GM18505 (cell line): ENCODE measurements at regions not wholly inside any gene's neighbourhood (a gene's known extent, or its start where the extent isn't known, plus 50 kb on each side); places are given as distances from the start of the nearest gene placed in this dataset.
"Not testable (repeated sequence)": the region's sequence is repeated elsewhere in the genome, so short reads cannot be mapped to it uniquely, and the experiment has no call there.

ENCODE experiments used
- ATAC-seq: cut with Tn5 transposase; IDR thresholded peaks from one replicate; pipeline ENCODE4 v1.9.1; 2021; ENCODE audit not compliant: unreplicated experiment
- POLR2A ChIP-seq: IDR thresholded peaks from 4 replicates; pipeline ENCODE4 v1.6.1; 2011; ENCODE audit warnings: borderline replicate concordance; ENCODE audit not compliant: insufficient read depth, insufficient read length; ENCODE audit errors: extremely low read depth

DNA sequence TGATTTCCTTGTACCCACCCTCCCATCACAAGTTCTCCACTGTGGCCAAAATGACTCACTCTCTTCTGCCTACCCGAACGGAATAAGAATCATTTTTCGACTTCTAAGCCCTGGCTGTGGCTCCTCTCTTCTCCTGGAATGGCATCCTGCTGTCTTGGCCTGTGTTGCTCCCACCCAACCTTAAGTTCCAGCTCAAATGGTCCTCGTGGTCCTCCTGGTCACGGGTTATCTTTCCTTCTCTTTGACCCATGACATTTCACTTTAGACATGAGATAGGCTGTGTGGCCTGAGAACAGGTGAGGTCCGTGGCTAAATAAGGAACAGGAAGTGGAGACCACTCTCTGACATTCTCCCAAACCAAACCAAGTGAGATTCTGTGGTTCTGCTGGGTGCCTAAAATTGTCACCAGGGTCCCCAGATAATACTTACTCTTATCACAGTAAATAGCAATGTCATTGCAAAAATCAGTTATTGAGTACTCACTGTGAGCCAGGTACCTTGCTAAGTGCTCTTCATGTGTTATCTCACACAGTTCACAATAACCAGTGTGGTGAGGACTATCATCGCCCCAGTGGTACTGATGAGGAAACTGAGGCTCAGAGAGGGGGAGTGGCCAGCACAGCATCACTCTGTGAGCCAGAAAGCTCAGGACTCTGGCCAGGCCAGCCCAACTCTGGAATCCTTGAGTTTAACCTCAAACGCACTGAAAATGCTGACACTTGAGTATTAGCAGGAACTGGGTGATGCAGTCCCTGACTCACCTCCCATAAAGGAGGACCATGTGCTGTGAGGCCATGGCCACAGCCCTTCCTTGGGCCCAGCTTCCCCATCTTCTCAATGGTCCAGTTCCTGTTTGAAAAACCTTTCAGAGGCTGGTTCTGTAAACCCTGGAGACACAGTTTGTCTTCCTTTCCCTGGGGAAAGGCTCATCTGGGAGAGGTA, 74.8 kb upstream of the SIRPA start:
- ATAC-seq = no peak
- TF ChIP-seq POLR2A = no peak

DNA sequence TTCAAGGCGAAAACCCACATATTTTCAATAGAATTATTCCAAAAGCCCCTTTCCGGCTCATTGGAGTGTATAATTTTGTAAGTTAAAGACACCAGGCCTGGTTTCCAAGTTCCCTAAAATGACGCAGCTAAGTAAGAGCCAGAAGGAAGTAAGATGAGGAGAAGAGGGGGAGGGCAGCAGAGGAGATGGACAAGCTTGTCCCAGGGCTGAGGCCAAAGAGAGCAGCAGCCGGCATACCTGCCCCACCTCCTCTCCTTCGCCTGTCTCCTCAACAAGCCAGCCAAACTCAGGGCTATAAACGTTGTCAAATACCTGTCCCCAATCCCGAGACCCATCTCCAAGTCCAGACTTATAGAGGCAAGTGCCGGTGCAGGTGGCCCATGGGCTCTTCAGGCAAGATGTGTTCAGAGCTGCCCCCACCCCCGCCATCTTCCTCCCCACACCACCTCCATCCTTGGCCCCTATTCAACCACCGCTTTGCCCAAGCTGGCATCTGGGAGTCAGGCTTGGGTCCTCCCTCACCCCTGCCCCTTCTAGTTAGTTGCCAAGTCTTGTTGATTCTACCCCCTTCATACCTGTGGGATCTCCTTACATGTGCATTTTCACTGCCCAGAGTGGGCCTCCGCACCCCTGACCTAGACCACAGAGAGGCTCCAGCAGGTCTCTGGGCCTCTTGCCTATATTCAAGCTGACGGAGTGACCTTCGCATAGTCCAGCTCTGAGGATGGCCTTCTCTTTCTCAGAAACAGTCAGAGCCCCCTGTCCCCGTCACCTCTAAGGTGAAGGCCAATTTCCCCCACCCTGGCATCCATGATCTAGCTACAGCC, 75.7 kb upstream of the SIRPA start:
- TF ChIP-seq POLR2A = no peak
- no peak for ATAC-seq

DNA sequence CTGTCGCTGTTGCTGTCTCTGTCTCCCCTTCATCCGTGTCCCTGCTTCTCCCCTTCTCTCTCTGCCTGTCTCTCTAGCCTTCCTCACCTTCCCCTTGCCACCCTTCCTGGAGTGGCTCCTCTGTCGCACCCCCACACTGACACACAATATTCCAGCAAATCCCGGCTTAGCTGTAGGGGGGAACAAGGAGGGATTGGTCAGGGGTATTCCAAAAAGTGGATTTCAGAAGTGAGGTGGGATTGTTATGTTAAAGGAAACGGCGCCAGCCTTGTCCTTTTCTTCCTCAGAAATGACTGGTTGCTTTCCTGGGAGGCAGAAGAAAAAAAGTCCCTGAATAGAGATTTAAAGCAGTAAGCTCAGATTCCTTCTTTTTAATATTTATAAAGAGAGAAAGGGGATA, 76.3 kb upstream of the SIRPA start:
- TF ChIP-seq POLR2A = no peak
- ATAC-seq = no peak

DNA sequence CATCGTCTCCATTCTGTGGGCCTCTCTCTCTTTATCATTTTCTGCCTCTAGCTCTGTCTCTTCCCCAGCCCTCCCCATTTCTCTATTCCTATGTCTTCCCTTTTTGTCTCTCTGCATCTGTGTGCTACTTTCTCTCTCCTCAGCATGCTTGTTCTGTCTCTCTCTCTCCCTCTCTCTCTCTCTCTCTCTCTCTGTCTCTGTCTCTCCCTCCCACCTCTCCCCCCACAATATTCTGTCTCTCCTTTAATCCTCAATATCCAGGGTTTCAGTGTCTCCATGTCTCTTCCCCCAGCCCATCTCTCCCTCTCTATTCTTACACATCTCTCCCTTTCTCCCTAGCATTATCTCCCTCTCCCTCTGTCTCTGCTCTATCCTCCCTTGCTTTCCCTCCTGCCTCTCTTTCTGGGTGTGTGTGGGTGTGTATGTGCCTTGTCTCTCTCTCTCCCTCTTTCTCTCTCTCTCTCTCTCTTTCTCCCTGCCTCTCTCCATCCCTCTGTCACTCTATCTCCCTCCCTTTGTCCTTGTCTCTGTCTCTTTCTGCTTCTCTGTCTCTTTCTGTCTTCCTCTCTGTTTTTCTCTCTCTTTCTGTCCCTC, 76.9 kb upstream of the SIRPA start:
- no peak for TF ChIP-seq POLR2A
- no peak for ATAC-seq

DNA sequence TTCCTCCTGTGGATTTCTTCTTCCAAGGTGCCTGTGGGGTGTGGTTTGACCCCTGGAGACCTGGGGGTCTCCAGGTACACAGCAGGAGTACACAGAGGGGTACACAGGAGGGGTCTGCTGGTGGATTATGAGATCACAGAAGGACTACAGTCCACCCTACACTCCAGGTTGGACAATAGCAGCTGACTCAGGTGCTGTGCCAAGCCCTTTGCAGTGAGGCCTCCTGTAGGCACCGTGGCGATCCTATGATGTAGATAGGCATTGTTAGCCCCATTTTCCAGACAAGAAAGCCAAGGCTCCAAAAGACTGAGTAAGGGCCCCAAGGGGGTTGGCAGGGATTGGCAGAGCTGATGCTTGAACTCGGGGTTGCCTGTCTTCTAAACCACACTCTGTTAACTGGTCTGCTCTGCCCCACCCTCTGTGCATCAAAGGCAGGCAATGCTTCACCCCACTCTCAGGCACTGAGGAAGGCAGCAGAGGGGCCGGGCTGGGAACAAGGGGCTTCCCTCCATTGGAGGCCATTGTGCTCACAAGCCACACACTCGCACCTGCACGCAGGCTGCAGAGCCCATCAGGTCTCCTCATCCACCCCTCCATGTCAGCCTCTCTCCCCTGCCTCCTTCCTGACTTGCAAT, 77.5 kb upstream of the SIRPA start:
- ATAC-seq = no peak
- TF ChIP-seq POLR2A = no peak

DNA sequence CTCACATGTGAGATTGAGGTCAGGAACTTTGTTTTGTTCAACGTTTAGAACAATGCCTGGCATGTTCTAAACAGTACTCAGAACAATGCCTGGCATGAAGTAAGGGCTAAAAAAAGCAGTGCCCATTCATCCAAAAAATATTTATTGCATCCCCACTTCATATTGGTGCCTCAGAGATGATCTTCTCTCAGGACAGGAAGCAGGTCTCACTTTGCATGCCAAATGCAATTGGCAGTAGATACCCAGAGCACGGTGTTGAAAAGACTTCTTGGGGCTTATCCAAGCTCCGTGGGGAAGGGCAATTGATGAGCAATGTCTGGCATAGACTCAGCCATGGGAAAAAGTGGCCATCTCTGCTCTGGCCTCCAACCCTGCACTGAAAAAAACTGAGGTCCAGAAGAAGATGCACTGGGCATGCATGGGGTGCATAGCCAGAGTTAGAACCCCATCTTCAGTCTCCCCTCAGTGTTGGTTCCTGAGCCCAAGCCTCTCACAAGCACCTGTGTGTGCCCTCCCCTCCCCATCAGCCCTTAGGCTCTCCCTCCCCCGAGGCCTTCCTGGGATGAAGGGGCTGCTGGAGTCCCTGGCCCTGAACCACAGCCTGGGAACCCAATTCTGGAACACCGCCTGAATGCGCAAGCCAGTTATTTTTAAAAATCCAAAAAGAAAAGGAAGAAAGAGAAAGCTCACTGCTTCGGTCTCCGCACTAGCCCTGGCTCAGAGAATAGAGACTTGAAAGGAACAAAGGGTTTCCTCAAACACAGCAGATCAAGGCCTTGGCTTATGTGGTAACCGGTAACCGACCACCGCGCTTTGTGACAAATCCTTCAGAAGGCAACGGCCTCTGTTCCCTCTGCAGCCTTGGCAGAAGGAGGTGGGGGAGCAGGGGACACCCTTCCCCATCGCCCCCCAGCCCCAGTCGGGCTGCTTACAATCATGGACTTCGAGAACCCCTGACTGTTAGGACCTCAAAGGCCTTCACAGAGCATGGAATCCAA, 78.5 kb upstream of the SIRPA start:
- no peak for ATAC-seq
- no peak for TF ChIP-seq POLR2A

DNA sequence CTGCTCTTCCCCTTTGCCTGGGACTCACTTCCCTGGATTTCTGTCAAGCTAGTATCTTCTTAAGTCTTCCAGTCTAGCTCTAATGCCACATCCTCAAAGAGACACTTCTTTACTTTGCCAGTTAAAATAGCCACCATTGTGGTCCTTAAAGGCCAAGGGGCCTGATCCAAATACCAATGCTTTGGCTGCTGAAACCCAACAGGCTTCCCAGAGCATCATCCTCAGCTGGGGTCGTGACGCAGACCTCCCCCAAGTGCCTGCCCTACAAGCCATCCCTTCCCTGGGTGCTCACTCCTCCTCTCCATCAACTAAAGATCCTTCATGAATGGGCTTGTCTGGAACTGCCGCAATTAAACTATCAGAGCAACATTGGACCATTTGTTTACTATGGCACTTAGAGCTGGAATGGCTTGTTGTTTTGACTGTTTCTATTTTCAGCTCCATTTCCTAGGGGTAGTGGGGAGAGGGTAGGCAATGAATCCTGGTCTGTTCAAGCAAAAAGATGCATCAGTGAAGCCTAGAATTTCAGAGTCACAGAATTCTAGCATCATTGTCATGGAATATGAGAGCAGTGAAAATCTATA, 79.6 kb upstream of the SIRPA start:
- no peak for TF ChIP-seq POLR2A
- ATAC-seq = no peak

DNA sequence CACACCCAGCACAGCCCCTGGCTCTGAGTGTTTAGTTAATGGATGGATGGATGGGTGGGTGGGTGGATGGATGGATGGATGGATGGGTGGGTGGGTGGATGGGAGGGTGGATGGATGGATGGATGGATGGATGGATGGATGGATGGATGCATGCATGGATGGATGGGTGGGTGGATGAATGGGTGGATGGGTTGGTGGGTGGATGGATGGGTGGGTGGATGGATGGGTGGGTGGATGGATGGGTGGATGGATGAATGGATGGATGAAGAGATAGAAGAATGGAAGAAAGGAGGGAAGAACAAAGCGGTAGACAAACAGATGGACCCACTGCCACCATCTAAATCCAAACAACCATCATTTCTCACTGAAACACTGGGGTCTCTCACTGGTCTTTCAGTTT, 80.3 kb upstream of the SIRPA start:
- ATAC-seq = not testable (repeated sequence)

DNA sequence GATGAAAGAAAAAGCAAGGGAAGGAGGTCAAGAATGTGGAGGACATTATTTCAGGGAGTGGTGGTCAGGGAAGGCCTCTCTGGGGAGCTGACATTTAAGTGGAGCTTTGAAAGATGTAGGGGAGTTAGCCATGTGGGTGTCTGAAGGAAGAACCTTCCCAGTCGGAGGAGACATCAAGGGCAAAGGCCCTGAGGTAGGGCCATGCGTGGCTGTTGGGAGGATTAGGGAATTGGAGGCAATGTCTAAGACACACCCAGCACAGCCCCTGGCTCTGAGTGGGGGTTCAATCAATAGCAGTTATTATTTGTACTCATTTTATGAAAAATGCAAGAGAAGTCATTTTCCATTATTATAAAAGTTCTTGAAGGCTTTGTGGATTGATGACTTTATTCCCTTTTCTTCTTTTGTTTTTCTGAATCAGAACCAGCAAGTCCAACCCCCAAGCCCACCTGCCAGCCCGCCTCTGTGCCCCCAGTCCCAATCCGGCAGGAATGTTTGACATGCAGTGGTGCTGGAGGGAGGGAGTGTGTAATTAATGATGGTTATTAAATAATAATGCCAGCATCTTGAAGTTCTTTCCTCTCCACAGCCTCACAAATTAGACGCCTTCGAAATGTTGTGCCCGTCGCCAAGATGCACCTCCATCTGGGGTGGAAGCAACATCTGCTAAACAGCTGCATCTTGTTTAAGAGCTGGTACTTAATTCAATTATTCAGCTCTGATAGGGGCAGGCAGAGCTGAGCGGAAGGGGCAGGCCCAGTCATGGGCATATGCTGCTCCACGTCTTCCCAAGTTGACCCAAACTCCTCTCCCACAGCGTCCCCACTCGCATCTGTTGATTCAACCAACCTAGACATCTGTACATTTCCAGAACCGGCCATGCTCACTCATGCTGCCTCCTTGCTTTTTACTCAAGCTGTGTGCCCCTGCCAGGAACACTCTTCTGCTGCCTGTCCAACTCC, 81.3 kb upstream of the SIRPA start:
- no peak for TF ChIP-seq POLR2A
- no peak for ATAC-seq

DNA sequence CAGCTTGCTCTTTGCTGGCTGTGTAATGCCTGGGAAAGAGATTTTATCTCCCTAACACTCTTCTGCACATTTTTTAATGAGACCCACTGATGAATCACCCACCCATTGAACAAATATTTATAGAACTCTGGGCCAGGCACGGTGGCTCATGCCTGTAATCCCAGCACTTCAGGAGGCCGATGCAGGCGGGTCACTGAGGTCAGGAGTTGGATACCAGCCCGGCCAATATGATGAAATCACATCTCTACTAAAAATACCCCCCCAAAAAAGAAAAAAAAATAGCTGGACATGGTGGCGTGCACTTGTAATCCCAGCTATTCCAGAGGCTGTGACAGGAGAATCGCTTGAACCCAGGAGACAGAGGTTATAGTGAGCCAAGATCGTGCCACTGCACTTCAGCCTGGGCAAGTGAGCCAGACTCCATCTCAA, 82.1 kb upstream of the SIRPA start:
- no peak for TF ChIP-seq POLR2A

More for the DNA sequence above, 82.1 kb upstream of the SIRPA start:
- ATAC-seq = no peak
